ENCODE measurements at regions not wholly inside any gene's neighbourhood (a gene's known extent, or its start where the extent isn't known, plus 50 kb on each side); places are given as distances from the start of the nearest gene placed in this dataset.

DNA sequence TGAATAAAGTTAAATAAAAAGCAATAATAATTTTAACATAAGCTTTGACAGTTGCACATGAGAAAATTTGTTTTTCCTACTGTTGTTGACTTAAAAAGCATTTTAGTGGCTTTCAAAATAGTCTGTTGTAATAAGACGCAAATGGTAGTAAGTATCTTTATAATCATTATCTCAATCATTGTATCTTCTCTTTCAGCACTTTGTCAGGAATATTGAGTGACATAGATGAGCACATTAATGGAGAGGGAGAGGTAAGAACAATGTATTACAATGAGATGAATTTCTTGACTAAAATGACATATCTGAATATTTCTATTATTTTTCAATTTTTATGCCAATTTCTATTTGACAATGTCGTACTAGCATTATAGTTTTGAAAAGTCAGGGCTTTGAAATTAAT is 193.9 kb upstream of the MRPS30 start:
- TF ChIP-seq, protein P1, sequence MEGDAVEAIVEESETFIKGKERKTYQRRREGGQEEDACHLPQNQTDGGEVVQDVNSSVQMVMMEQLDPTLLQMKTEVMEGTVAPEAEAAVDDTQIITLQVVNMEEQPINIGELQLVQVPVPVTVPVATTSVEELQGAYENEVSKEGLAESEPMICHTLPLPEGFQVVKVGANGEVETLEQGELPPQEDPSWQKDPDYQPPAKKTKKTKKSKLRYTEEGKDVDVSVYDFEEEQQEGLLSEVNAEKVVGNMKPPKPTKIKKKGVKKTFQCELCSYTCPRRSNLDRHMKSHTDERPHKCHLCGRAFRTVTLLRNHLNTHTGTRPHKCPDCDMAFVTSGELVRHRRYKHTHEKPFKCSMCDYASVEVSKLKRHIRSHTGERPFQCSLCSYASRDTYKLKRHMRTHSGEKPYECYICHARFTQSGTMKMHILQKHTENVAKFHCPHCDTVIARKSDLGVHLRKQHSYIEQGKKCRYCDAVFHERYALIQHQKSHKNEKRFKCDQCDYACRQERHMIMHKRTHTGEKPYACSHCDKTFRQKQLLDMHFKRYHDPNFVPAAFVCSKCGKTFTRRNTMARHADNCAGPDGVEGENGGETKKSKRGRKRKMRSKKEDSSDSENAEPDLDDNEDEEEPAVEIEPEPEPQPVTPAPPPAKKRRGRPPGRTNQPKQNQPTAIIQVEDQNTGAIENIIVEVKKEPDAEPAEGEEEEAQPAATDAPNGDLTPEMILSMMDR (IDR thresholded peaks at IDR 0.05), result no peak
- TF ChIP-seq POLR2A (IDR thresholded peaks at IDR 0.05), result no peak

Data from right lobe of liver (tissue), 4 donors.